K562 (cell line): ENCODE measurements at regions not wholly inside any gene's neighbourhood (a gene's known extent, or its start where the extent isn't known, plus 50 kb on each side); places are given as distances from the start of the nearest gene placed in this dataset.

Source experiments
- AFF1 ChIP-seq, 2 experiments: fragments of 450-650 bp; IDR thresholded peaks; 2 replicates each; pipeline ENCODE4 v1.6.1; 2018; ENCODE audit warnings: mild to moderate bottlenecking in 2 of 2, low read depth in 1 of 2; ENCODE audit not compliant: partially characterized antibody in 2 of 2
- FOXJ3 ChIP-seq: sonication (generic); formaldehyde crosslinking; IDR thresholded peaks from 2 replicates; pipeline ENCODE4 v1.4.0; 2020; ENCODE audit warnings: mild to moderate bottlenecking, missing genetic modification reagents
- JUN ChIP-seq, 2 experiments: sonication (generic) in 1 of 2; formaldehyde crosslinking in 1 of 2; IDR thresholded peaks; 2 replicates each; pipeline versions ENCODE4 v1.6.1 to v1.8.0; 2012 to 2022; ENCODE audit warnings: borderline replicate concordance in 2 of 2, mild to moderate bottlenecking in 2 of 2, improper control_type of control experiment in 1 of 2, low read depth in 1 of 2, low read length in 1 of 2, missing genetic modification reagents in 1 of 2
- JUND ChIP-seq, 2 experiments: IDR thresholded peaks; 2 replicates in 1 of 2; 3 replicates in 1 of 2; pipeline ENCODE4 v1.6.1; 2011; ENCODE audit warnings: borderline replicate concordance in 2 of 2, low read depth in 2 of 2, low read length in 2 of 2, improper control_type of control experiment in 1 of 2, missing biosample characterization in 1 of 2, missing genetic modification characterization in 1 of 2, missing genetic modification reagents in 1 of 2
- MGA ChIP-seq: fragments of 450-650 bp; IDR thresholded peaks from 2 replicates; pipeline ENCODE4 v1.6.1; 2016; ENCODE audit warnings: mild to moderate bottlenecking, moderate library complexity
- NBN ChIP-seq: fragments of 450-650 bp; IDR thresholded peaks from 2 replicates; pipeline ENCODE4 v1.6.1; 2016; ENCODE audit warnings: low read depth, mild to moderate bottlenecking
- NFE2L1 ChIP-seq: fragments of 450-650 bp; IDR thresholded peaks from 2 replicates; pipeline ENCODE4 v1.6.1; 2016; ENCODE audit warnings: missing genetic modification characterization, low read depth, mild to moderate bottlenecking, missing compliant biosample characterization, moderate library complexity, borderline replicate concordance
- TBP ChIP-seq: optimal IDR thresholded peaks from 2 replicates; pipeline ENCODE3; 2011; ENCODE audit warnings: low read depth, low read length, improper control_type of control experiment
- TCFL5 ChIP-seq: fragments of 250-450 bp; sonication (Bioruptor Pico); conservative IDR thresholded peaks from 2 replicates; pipeline ENCODE4 v1.6.1; 2021; ENCODE audit warnings: mild to moderate bottlenecking, moderate library complexity, matching md5 sums
- TRIM28 ChIP-seq: fragments of 450-650 bp; IDR thresholded peaks from 2 replicates; pipeline ENCODE4 v1.6.1; 2017
- ZBTB1 ChIP-seq: sonication (generic); formaldehyde crosslinking; IDR thresholded peaks from 2 replicates; pipeline ENCODE4 v1.8.1; 2023; ENCODE audit warnings: missing genetic modification reagents, low read depth, mild to moderate bottlenecking, borderline replicate concordance
- ZNF146 ChIP-seq: IDR thresholded peaks from one replicate; pipeline ENCODE4 v1.6.1; 2018; ENCODE audit warnings: missing compliant biosample characterization; ENCODE audit not compliant: unreplicated experiment
- ZNF3 ChIP-seq: fragments of 250-450 bp; sonication (Bioruptor Pico); IDR thresholded peaks from 2 replicates; pipeline ENCODE4 v1.5.0; 2021; ENCODE audit warnings: mild to moderate bottlenecking, moderate library complexity

- TF ChIP-seq JUN (IDR thresholded peaks at IDR 0.05; ENCODE audit: borderline replicate concordance, low read depth, low read length) (no peak), JUN (CRISPR knock-in tag; IDR thresholded peaks at IDR 0.05; ENCODE audit: borderline replicate concordance) (no peak), ZNF3 (CRISPR knock-in tag) (no peak), ZNF146 (CRISPR knock-in tag) (no peak), TBP (no peak), FOXJ3 (CRISPR knock-in tag) (no peak), NBN (no peak), TCFL5 (CRISPR knock-in tag) (no peak), JUND (IDR thresholded peaks at IDR 0.05; ENCODE audit: borderline replicate concordance, low read depth, low read length) (no peak), JUND (tag; IDR thresholded peaks at IDR 0.05; ENCODE audit: borderline replicate concordance, low read depth, low read length) (no peak), TRIM28 (no peak), NFE2L1 (no peak), MGA (no peak), AFF1 (IDR thresholded peaks at IDR 0.05; ENCODE audit: low read depth in 1 of 2, partially characterized antibody in 2 of 2) (no peak), ZBTB1 (CRISPR knock-in tag) (no peak)
Measured at GRCh38 chr21:35506352-35506751, 457.2 kb upstream of the RUNX1 start (continued).
